Tibial artery (tissue), 4 donors: ENCODE measurements at regions not wholly inside any gene's neighbourhood (a gene's known extent, or its start where the extent isn't known, plus 50 kb on each side); places are given as distances from the start of the nearest gene placed in this dataset.

Source experiments
- DNase-seq, 2 donors: peaks; one replicate each; pipeline ENCODE4 v3.0.0-alpha.2; 2019
- H3K27ac ChIP-seq, 2 donors: fragments of 200-600 bp; sonication (generic) in 1 of 2; 1 replicate in 1 of 2; 2 replicates in 1 of 2; pipeline ENCODE4 v1.5.1; 2018 to 2019; ENCODE audit warnings: mild to moderate bottlenecking in 1 of 2
- H3K27me3 ChIP-seq, 2 donors: fragments of 200-600 bp; sonication (generic) in 1 of 2; one replicate each; pipeline versions ENCODE4 v1.5.1 to v1.6.0; 2016 to 2019
- H3K36me3 ChIP-seq, 3 donors: fragments of 200-600 bp; sonication (generic) in 2 of 3; one replicate each; pipeline ENCODE4 v1.5.1; 2016 to 2019; ENCODE audit warnings: mild to moderate bottlenecking in 2 of 3
- H3K4me1 ChIP-seq, 4 donors: fragments of 200-600 bp; sonication (generic) in 2 of 4; 1 replicate in 3 of 4; 2 replicates in 1 of 4; pipeline ENCODE4 v1.5.1; 2016 to 2019
- H3K4me3 ChIP-seq, 2 donors: fragments of 200-600 bp; sonication (generic) in 1 of 2; 1 replicate in 1 of 2; 2 replicates in 1 of 2; pipeline ENCODE4 v1.5.1; 2018 to 2019; ENCODE audit warnings: mild to moderate bottlenecking in 2 of 2
- H3K9me3 ChIP-seq, 3 donors: fragments of 200-600 bp; sonication (generic) in 1 of 3; one replicate each; pipeline ENCODE4 v1.5.1; 2016 to 2019
- CTCF ChIP-seq, 2 experiments: fragments of 200-600 bp in 1 of 2; fragments of 450-650 bp in 1 of 2; IDR thresholded peaks; one replicate each; pipeline ENCODE4 v1.5.1; 2017 to 2019; ENCODE audit warnings: antibody characterized with exemption in 2 of 2, mild to moderate bottlenecking in 1 of 2, moderate library complexity in 1 of 2
- intact Hi-C: fragments of 100-400 bp; cut with DNase I; formaldehyde crosslinking; loops from one replicate; pipeline ENCODE4 v1.15.0; 2023; ENCODE audit warnings: low total_unique reads

GRCh38 chr1:9429342-9429711 lies 109.9 kb upstream of the SLC25A33 start:
- H3K36me3 ChIP-seq = no peaks in the 10 kb centered on the region
- H3K4me3 ChIP-seq = peak overlapping the region; percentile 59 to 62
- H3K9me3 ChIP-seq = no peaks in the 10 kb centered on the region
- DNase-seq = no peak
- no peak for TF ChIP-seq CTCF (IDR thresholded peaks at IDR 0.05)
- intact Hi-C loops = no loop called here
- H3K27ac ChIP-seq = peak overlapping the region; percentile 87 to 91
- no peaks in the 10 kb centered on the region for H3K27me3 ChIP-seq
- peaks cover 0 to 12% (median 7%) of the 10 kb centered on the region in 4 donors for H3K4me1 ChIP-seq

DNA sequence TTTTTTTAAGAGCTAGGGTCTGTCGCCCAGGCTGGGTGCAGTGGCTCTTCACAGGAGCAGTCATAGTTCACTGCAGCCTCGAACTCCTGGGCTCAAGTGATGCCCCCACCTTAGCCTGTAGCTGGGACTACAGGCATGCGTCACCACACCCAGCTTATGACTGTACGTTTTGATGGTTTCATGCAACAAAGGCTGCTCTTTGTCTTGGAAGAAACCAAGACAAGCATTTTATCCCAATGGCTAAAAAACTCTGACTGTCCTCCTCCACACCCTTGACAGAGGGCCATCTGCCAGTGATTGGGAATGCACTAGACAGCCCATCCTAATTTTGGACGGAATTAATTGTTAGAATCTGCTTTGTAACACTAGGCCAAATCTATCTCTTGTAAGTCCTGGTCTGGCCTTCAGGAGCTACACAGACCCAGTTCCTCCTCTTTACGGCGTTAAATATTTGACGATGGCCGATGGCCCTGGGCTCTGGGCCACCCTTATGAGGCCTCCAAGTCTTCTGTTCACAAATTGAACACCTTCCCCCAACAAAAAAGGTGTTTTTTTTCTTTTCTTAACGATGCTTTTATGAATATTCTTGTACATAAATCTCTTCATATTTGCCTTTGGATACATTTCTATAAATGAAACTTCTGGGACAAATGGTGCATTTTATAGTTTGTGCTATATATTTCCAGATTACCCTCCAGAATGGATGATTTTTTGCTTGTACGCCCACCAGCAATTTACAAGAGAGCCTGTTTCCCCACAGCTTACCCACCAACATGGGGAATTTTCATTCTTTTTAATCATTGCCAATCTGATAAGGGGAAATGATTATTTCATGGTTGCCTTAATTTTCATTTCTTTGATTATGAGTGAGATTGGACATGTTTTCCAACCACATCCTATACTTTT lies 104.8 kb upstream of the SLC25A33 start:
- intact Hi-C loops = no loop called here
- Histone ChIP-seq H3K9me3 (no peaks in the 10 kb centered on the region), H3K27ac (peak overlapping the region in 1 of 2 donors; percentile 21), H3K4me3 (no peak overlapping the region), H3K27me3 (no peaks in the 10 kb centered on the region), H3K4me1 (peaks cover 0 to 48% (median 23%) of the 10 kb centered on the region in 4 donors), H3K36me3 (no peaks in the 10 kb centered on the region)
- DNase-seq = no peak
- no peak for TF ChIP-seq CTCF (IDR thresholded peaks at IDR 0.05)

GRCh38 chr1:9435153-9435636 lies 104.1 kb upstream of the SLC25A33 start:
- TF ChIP-seq CTCF (IDR thresholded peaks at IDR 0.05) = no peak
- no peaks in the 10 kb centered on the region for H3K27me3 ChIP-seq
- no peak overlapping the region for H3K4me3 ChIP-seq
- H3K36me3 ChIP-seq = no peaks in the 10 kb centered on the region
- no peaks in the 10 kb centered on the region for H3K9me3 ChIP-seq
- peaks cover 0 to 51% (median 22%) of the 10 kb centered on the region in 4 donors for H3K4me1 ChIP-seq
- peak overlapping the region; percentile 21 to 31 for H3K27ac ChIP-seq
- no peak for DNase-seq
- intact Hi-C loops = no loop called here

DNA sequence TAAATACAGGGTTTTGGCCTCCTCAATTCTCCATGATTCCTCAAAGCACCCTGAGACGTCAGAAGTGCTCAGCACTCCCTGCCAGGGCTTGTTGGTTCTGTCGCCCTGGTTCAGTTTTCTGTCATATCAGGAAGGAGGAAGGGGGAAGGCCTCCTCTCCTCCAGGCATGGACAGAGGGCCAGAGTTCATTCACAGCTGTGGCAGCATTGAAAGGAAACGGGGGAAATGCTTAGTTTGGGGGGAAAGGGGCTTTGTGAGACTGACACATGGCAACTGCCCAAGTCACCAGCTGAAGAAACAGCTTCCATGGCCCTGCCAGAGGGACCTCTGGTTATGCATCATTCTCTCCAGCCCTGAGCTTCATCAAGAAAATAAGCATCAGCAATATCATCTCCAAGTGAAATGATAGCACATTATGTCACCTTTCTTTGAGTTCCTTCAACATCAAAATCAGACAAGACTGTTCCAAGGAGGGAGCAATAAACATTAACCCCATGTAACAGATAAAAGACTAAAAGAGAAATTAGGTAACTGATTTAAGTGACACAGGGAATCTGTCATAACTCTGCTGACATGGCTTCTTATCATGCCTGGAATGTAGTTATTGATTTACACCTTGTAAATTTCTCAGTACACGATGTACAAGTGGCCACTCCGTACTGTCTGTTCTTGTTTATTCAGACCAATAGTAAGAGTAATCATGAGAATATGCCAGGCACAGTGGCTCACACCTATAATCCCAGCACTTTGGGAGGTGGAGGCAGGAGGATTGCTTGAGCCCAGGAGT lies 103.2 kb upstream of the SLC25A33 start:
- no peak for DNase-seq
- Histone ChIP-seq H3K36me3 (no peaks in the 10 kb centered on the region), H3K27ac (peak overlapping the region; percentile 31 to 65), H3K27me3 (no peaks in the 10 kb centered on the region), H3K9me3 (no peaks in the 10 kb centered on the region), H3K4me3 (no peak overlapping the region), H3K4me1 (peaks cover 0 to 59% (median 30%) of the 10 kb centered on the region in 4 donors)
- intact Hi-C loops = no loop called here
- no peak for TF ChIP-seq CTCF (IDR thresholded peaks at IDR 0.05)

GRCh38 chr1:9437961-9438430 lies 101.3 kb upstream of the SLC25A33 start:
- Histone ChIP-seq H3K27ac (peak overlapping the region; percentile 65 to 66), H3K36me3 (no peaks in the 10 kb centered on the region), H3K9me3 (no peaks in the 10 kb centered on the region), H3K27me3 (no peaks in the 10 kb centered on the region), H3K4me1 (peaks cover 0 to 79% (median 45%) of the 10 kb centered on the region in 4 donors), H3K4me3 (no peak overlapping the region)
- TF ChIP-seq CTCF (IDR thresholded peaks at IDR 0.05) = no peak
- intact Hi-C loops = no loop called here
- peak; percentile 93 for DNase-seq
